ENCODE measurements at regions not wholly inside any gene's neighbourhood (a gene's known extent, or its start where the extent isn't known, plus 50 kb on each side); places are given as distances from the start of the nearest gene placed in this dataset.

DNA sequence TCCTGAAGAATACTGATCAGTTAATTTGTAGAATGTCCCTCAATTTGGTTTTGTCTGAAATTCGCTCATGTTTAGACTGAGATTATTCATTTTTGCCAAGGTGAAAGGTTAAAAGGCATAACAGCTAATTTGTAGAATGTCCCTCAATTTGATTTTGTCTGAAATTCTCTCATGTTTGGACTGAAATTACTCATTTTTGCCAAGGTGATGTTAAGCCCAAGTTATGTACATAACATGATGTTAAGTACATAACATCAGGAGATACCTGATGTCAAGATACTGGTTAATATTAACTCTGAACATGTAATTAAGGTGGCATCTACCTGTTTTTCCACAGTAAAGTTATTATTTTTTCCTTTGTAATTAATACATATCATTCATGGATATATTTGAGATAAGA lies 243.4 kb upstream of the PMFBP1 start:
- DNase-seq (ENCODE audit: low read depth in 2 of 3, low spot score in 2 of 3), result no peak

GRCh38 chr16:72410492-72410891 lies 238.5 kb upstream of the PMFBP1 start:
- no peak for DNase-seq (ENCODE audit: low read depth in 2 of 3, low spot score in 2 of 3)

DNA sequence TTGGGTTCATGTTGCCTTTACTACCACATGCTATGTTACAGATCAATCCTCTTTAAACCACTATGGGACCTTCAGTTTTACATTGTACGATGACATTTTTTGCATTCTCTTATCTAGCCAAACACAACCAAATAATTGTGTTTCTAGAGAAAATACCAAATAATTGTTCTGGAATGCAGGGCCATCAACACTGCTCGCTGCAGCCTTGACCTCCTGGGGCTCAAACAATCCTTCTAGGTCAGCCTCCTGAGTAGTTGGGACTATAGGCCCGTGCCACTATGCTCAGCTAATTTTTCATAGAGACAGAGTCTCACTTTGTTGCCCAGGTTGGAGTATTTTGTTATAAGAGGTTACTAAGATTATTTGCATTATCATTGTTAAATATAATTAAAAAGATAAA lies 237.5 kb upstream of the PMFBP1 start:
- DNase-seq (ENCODE audit: low read depth in 2 of 3, low spot score in 2 of 3), result no peak

DNA sequence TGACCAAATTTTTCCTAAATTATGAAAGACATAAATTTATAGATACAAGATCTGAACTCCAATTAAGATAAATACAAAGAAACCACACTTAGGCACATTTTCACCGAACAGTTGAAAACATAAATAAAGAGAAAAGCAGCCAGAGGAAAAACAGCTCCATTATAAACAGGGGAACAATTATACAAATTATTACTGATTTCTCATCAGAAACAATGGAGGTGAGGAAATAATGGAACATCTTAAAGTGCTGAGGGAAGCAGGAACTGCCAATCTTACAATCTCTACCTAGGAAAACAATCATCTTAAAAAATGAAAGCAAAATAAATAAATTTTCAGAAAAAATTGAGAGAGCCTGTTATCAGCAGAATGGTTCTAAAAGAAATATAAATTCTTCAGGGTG lies 234.4 kb upstream of the PMFBP1 start:
- DNase-seq (ENCODE audit: low read depth in 2 of 3, low spot score in 2 of 3), result no peak

GRCh38 chr16:72404299-72404698 lies 232.3 kb upstream of the PMFBP1 start:
- DNase-seq (ENCODE audit: low read depth in 2 of 3, low spot score in 2 of 3), result no peak

GRCh38 chr16:72401084-72401361 lies 229.1 kb upstream of the PMFBP1 start:
- DNase-seq (ENCODE audit: low read depth in 2 of 3, low spot score in 2 of 3), result no peak

DNA sequence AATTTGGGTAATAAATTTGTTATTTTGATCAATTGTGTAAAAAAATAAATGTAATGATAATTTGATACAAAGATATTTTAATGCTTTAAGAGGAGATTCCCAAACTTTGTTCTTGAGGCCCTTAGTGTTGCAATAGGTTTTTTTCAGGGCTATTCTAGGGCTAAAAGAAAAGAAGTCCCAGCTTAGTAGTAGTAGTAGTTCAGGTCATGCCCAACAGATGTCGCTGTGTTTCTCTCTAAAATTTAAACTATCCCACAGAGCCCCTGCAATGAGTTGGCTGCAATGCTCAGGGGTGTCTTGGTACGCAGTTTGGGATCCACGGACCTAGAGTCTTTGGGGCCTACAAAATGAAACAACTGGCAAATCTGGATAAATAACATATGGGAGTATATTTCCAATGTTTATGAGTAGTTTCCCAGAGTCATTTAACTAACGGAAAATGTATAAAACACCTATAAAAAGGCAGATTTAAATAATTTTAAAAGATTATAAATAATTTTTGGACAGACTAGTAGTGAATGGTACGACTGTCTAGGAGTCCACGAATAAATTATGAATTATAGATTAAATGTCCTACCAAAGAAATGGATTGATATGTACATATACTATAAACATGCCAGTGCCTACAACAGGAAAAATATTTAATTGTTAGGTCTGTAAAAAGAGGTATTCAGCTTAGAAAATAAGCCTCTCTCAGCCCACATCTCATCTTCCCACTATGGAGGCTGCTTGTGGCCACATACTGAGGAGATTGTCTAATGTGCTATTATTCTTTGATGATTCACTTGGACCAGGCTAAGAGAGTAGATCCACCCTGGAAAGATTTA lies 228.5 kb upstream of the PMFBP1 start:
- no peak for DNase-seq (ENCODE audit: low read depth in 2 of 3, low spot score in 2 of 3)

DNA sequence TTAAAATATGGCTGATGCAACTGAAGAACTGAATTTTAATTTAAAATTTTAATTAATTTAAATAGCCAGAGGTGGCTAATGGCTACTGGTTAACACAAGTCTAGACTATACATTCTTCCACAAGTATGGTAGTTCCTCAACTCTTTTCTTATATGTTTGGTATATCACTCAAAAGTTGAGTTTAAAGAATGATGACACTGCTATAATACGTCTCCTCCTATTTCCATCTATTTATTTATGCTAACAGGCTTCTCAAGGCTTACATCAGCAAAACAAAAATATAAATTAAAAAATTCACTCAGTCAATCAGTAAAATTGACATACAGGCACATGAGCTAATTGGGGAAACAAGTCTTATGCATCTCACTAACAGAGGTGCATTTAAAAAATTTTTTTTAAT lies 227.9 kb upstream of the PMFBP1 start:
- DNase-seq (ENCODE audit: low read depth in 2 of 3, low spot score in 2 of 3), result no peak

- DNase-seq (ENCODE audit: low read depth in 2 of 3, low spot score in 2 of 3), result no peak
These were observed 225.9 kb upstream of the PMFBP1 start for GRCh38 chr16:72397876-72398275.

DNA sequence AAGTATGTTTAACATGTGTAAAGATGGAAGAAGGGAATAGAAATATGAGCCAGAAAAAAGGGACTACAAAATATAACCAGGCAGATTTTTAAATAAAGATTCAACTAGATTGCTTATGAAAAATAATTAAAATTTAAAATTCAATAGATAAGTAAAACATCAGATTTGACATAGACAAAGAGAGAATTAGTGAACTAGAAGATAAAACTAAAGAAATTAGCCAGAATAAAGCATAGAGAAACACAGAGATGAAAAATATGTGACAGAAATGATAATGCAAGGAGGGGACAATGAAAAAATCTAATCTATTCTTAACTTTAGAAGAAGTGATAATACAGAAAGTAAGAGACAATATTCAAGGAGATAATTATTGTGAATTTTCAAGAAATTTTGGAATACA lies 222.6 kb upstream of the PMFBP1 start:
- no peak for DNase-seq (ENCODE audit: low read depth in 2 of 3, low spot score in 2 of 3)

DNA sequence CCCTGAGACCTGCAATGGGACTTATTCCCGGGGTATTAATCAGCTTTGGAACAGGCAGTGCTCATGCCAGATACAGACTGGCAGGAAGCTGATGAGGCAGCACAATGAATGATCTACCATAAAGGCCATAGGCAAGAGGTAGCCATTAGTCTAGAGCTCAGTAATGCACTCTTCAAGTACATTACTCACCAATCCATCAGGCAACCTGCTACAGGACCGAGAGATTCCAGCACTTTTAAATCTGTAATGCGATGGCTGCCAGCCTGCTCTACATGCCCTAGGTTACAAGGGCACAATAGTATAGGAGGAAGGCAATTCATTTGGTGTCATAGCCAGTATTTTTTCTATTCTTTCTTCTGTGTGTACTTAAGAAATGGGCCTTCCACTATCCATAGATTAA lies 217.8 kb upstream of the PMFBP1 start:
- no peak for DNase-seq (ENCODE audit: low read depth in 2 of 3, low spot score in 2 of 3)

- DNase-seq (ENCODE audit: low read depth in 2 of 3, low spot score in 2 of 3), result no peak
These were observed 216.1 kb upstream of the PMFBP1 start for GRCh38 chr16:72388007-72388406.

DNA sequence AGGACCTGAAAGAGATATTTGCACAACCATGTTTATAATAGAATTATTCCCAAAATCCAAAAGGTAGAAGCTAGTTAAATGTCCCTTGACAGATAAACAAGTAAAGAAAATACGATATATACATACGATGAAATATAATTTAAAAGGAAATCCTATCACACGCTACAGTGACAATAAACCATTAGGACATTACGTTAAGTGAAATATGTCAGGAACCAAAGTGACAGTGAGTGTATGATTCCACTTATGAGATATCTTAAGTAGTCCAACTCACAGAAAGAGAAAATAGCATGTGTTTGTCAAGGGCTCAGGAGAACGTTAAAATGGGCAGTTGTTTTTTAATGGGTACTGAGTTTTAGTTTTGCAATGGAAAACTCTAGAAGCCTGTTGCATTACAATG lies 212.7 kb upstream of the PMFBP1 start:
- DNase-seq (ENCODE audit: low read depth in 2 of 3, low spot score in 2 of 3), result no peak

DNA sequence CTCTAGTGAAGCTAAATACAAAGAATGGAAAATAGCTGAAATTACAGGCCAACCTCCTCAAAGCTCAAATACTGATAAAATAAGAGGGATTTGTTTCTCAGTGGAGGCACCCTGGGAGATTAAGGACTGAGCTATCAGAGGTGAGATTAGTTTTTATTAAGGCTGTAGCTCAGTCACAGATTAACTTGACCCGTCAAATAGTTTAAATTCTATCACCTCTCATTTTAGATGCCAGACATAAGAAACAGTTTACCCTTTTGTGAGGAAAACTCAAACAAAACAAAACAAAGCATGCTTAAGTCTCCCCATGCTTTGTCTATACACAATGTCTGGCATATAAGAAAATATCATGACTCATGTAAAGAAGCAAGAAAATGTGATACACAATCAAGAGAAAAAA lies 208.3 kb upstream of the PMFBP1 start:
- DNase-seq (ENCODE audit: low read depth in 2 of 3, low spot score in 2 of 3), result no peak

DNA sequence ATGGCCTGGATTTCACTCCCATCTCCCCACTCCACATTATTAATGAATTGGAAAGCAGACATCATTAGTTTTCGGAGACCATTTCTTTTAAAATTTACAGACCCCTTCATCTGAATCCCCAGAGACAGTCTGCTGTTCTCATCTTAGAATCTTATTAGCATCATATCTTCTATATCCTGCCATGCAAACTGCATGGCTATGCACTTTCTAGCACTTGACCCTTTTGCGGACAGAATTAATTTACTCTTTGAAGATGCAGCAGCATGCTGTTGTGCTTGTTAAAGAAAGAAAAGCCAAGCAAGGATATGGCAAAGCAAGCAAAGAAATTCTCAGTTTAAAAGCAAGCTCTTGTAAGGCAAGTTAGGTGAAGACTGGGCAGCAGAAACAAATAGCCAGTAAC lies 201.2 kb upstream of the PMFBP1 start:
- DNase-seq (ENCODE audit: low read depth in 2 of 3, low spot score in 2 of 3), result no peak

DNA sequence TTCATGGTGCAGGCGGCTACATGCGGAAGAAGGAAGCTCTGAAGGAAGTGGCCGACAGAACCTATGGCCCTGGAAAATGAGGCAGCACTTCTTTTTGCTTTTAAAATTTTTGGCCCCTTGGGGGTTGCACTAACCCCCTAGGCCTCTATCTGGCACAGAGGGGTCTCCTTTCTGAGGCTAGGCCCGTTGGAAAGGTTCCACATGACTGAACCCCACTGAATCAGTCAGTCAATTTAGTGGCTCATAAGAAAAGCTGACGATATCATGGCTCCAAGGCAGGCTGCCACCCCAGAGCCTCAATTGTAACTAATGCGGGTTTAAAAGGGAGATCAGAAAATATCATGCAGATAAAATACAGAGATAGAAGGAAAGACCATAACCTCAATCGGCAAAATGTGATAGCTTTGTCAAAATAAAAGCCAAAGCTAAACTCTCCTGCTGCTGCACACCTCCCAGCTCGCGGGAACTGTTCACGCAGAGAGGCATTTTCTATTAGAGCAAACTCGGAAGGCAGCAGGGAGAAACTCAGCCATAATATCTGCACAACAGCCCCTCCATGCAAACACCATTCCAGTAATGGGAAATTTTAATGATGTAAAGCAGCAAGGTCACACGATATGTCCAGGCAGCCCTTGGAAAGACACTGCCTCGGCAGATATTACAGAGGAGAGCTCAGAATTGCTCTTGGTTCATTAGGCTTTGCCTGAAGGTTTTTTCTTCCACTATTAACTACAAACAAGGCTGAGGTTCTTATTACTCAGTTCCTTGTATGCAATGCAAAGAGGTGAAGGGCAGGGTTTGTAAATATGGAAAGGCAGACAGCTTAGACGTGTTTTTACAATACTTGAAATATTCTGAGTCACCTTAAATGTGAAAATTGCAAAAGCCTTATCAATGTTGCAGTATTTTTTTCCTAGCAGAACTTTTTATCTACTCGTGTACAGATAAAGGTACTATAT lies 200.4 kb upstream of the PMFBP1 start:
- DNase-seq (ENCODE audit: low read depth in 2 of 3, low spot score in 2 of 3), result no peak

- DNase-seq (ENCODE audit: low read depth in 2 of 3, low spot score in 2 of 3), result no peak
These were observed 199.5 kb upstream of the PMFBP1 start for GRCh38 chr16:72371307-72372086.

- DNase-seq (ENCODE audit: low read depth in 2 of 3, low spot score in 2 of 3), result no peak
These were observed 197.3 kb upstream of the PMFBP1 start for GRCh38 chr16:72369274-72369673.

DNA sequence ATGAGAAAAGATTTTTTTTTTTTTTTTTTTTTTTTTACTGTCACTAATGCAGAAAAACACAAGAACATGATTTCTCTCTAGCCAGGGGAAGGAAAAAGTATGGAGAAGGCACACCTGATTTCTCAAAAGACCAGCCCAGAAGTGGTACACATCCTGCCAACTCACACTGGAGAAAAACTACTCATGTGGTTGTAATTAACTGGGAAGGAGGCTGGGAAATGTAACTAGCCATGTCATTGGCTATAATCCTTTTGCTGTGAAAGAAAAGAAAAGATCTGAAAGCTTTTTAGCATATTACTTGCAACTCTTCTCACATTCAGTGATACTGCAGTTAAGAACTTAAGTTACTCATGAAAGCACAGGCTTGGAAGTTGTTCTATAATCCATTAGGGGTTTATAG lies 195.9 kb upstream of the PMFBP1 start:
- DNase-seq (ENCODE audit: low read depth in 2 of 3, low spot score in 2 of 3), result no peak

GRCh38 chr16:72362973-72363372 lies 191.0 kb upstream of the PMFBP1 start:
- no peak for DNase-seq (ENCODE audit: low read depth in 2 of 3, low spot score in 2 of 3)

DNA sequence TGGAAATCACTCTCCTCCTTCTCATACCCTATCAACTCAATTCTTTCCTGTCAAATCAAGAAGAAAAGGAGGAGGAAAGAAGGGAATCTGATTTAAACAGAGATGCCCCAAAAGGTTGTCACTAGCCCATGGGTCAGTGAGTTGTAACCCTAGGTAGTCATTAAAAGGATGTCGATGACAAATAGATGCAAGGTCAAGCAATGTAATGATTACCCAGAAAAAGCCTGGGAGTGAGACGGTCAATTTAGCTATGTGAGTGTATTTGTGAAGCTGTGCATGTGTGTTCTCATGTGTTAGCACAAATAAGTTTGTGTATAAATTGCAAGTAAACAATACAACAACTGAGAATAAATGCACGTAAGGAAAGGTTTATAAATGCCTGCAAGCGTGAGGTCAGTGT lies 190.5 kb upstream of the PMFBP1 start:
- DNase-seq (ENCODE audit: low read depth in 2 of 3, low spot score in 2 of 3), result no peak

- DNase-seq (ENCODE audit: low read depth in 2 of 3, low spot score in 2 of 3), result no peak
These were observed 186.0 kb upstream of the PMFBP1 start for GRCh38 chr16:72357910-72358309.
